Cardiac fibroblast (primary cell): ENCODE measurements at regions not wholly inside any gene's neighbourhood (a gene's known extent, or its start where the extent isn't known, plus 50 kb on each side); places are given as distances from the start of the nearest gene placed in this dataset.
"Not testable (repeated sequence)": the region's sequence is repeated elsewhere in the genome, so short reads cannot be mapped to it uniquely, and the experiment has no call there.

ENCODE experiments used
- DNase-seq, 2 donors: peaks; one replicate each; pipeline versions ENCODE4 v3.0.0 to v3.0.0-alpha.2; 2010; ENCODE audit warnings: low read depth in 2 of 2
- H3K4me3 ChIP-seq, 2 donors: replicated peaks in 1 of 2; 1 replicate in 1 of 2; 2 replicates in 1 of 2; pipeline ENCODE4 v1.5.1; 2011; ENCODE audit warnings: low read depth in 2 of 2, low read length in 2 of 2, mild to moderate bottlenecking in 2 of 2, moderate library complexity in 1 of 2
- TF ChIP-seq, protein P1 (sequence below): IDR thresholded peaks from one replicate; pipeline ENCODE4 v1.5.1; 2011; ENCODE audit warnings: low read depth, mild to moderate bottlenecking, low read length, inconsistent platforms

DNA sequence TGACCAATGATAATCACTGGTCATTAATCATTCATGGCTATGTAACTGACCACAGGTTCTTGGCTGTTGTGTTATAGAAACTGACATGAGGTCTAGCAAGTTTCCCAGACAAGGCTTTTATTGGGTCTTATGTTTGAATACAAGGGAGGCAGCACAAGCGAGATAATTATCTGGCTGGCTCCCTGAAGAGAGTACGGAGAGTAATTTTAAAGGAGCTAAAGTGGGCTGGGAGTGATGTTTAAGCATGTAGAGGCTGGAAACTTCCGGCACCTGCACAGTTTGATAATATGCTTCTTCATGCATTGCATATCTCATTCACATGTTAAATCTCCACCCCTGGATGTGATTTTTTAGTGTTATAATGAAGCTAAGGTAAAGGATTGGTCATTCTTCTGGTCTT lies 116.2 kb upstream of the KCNK1 start:
- no peak for DNase-seq
- TF ChIP-seq, protein P1, sequence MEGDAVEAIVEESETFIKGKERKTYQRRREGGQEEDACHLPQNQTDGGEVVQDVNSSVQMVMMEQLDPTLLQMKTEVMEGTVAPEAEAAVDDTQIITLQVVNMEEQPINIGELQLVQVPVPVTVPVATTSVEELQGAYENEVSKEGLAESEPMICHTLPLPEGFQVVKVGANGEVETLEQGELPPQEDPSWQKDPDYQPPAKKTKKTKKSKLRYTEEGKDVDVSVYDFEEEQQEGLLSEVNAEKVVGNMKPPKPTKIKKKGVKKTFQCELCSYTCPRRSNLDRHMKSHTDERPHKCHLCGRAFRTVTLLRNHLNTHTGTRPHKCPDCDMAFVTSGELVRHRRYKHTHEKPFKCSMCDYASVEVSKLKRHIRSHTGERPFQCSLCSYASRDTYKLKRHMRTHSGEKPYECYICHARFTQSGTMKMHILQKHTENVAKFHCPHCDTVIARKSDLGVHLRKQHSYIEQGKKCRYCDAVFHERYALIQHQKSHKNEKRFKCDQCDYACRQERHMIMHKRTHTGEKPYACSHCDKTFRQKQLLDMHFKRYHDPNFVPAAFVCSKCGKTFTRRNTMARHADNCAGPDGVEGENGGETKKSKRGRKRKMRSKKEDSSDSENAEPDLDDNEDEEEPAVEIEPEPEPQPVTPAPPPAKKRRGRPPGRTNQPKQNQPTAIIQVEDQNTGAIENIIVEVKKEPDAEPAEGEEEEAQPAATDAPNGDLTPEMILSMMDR: no peak

DNA sequence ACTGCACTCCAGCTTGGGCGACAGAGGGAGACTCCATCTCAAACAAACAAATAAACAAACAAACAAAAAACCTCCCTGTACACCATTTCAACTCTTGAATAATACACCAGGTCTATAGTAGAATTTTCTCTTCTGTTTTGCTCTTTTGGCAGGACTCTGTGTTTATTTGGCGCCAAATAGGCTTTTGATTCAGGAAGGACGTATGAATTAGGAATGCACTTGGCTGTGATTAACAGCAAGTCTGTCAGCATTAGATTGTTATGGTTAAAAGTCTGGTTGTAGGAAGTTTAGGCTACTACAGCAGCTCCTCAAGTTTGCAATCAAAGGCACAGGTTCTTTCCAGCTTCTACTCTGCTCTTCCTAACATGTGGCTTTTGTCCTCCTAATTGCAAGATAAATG lies 113.8 kb upstream of the KCNK1 start:
- TF ChIP-seq, protein P1: no peak
- DNase-seq: no peak

More for the DNA sequence above, 116.2 kb upstream of the KCNK1 start:
- H3K4me3 ChIP-seq: no peak overlapping the region

DNA sequence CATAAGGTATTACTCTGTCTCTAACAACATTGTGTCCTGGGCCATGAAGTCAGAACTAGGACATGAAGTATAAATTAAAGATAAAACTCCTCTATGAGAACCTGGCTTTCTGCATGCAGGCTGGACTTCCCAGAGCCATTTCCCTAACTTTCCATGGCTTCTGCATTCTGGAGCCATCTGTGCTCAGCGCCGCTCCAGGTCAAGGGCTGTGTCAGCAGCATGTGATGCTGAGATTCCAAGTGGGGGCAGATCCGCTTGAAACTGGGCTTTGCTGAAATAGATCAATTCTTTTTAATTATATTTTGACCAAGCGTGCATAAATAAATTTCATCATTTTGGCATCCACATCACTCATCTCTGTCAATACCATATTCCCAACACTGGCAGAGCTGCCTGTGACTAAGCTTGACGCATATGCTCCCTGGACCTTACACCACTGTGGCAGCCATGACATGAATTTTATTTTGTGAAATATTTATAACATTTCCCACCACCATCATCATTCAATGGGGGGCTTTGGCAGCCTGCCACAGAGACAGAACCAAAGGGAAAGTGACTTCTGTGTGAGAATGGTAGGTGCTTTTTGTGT lies 110.4 kb upstream of the KCNK1 start:
- no peak overlapping the region for H3K4me3 ChIP-seq
- TF ChIP-seq, protein P1: no peak
- no peak for DNase-seq

More for the DNA sequence above, 113.8 kb upstream of the KCNK1 start:
- H3K4me3 ChIP-seq: no peak overlapping the region

- TF ChIP-seq, protein P1: no peak
- no peak overlapping the region for H3K4me3 ChIP-seq
- DNase-seq: no peak
Observed at GRCh38 chr1:233505130-233505529, 108.8 kb upstream of the KCNK1 start.

DNA sequence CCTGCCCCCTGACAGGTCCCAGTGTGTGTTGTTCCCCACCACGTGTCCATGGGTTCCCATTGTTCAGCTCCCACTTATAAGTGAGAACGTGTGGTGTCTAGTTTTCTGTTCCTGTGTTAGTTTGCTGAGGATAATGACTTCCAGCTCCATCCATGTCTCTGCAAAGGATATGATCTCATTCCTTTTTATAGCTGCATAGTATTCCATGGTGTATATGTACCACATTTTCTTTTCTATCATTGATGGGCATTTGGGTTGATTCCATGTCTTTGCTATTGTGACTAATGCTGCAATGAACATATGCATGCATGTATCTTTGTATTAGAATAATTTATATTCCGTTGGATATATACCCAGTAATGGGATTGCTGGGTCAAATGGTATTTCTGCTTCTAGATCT lies 108.0 kb upstream of the KCNK1 start:
- not testable (repeated sequence) for DNase-seq, H3K4me3 ChIP-seq

DNA sequence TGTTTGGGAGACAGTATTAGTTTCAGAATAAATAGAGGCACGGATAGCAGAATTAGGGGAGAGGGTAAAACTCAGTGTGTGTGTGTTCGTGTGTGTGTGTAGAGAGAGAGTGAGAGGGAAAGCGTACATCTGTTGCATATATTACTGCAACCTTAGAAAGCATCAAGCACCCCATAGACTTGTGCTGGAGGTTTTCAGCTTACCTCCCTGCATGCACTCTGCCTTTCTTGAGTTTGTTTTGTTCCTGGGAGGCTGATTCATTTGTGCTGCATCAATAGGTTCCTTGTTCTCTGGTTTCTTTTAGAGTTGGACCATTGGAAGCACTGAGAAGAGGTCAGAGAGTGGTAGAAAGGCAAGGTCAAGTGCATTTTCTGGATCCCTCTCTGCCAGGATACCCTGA lies 104.4 kb upstream of the KCNK1 start:
- TF ChIP-seq, protein P1: no peak
- H3K4me3 ChIP-seq: no peak overlapping the region
- DNase-seq: no peak

DNA sequence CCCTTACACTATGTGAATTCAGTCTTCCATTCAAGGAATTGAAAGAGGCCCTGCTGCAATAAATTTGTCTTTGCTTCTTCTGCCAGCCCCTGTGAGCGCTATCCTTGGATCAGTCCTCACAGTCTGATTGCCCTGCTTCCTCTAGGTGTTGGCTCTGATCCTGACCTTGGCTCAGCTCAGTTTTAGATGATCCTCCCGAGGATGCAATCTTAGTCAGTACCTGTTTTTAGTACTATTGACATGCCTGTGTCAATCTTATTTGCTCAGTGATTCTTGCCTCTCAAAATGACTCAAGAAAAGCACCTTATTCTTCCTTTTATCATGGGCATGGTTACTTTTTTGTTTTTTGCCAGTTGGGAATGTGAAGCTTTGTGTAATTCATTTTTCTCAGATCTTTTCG lies 101.4 kb upstream of the KCNK1 start:
- TF ChIP-seq, protein P1: no peak
- no peak for DNase-seq

More for the DNA sequence above, 101.4 kb upstream of the KCNK1 start:
- H3K4me3 ChIP-seq: no peak overlapping the region
